ENCODE measurements at regions not wholly inside any gene's neighbourhood (a gene's known extent, or its start where the extent isn't known, plus 50 kb on each side); places are given as distances from the start of the nearest gene placed in this dataset.

DNA sequence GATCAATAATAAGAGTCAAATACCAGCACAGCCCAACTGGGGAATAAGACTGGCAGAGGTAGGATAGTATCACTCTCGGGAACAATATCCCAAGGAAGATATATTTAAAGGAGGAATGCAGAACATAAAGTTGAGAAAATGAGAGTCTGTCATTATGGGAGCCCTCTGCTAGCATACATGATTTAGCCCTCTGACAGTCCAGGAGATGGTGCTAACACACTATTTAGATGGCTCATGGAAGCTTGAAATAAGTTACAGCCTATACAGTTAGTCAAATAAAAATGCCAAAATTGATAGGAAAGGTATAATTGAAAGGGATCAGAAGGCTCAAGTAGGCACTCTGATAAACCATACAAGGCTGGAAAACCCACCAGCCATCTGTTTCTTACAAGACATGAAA, 201.0 kb upstream of the NEIL3 start:
- TF ChIP-seq, protein P1, sequence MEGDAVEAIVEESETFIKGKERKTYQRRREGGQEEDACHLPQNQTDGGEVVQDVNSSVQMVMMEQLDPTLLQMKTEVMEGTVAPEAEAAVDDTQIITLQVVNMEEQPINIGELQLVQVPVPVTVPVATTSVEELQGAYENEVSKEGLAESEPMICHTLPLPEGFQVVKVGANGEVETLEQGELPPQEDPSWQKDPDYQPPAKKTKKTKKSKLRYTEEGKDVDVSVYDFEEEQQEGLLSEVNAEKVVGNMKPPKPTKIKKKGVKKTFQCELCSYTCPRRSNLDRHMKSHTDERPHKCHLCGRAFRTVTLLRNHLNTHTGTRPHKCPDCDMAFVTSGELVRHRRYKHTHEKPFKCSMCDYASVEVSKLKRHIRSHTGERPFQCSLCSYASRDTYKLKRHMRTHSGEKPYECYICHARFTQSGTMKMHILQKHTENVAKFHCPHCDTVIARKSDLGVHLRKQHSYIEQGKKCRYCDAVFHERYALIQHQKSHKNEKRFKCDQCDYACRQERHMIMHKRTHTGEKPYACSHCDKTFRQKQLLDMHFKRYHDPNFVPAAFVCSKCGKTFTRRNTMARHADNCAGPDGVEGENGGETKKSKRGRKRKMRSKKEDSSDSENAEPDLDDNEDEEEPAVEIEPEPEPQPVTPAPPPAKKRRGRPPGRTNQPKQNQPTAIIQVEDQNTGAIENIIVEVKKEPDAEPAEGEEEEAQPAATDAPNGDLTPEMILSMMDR (IDR thresholded peaks at IDR 0.05) = no peak
- TF ChIP-seq POLR2AphosphoS5 (IDR thresholded peaks at IDR 0.05) (no peak), POLR2A (IDR thresholded peaks at IDR 0.05) (no peak)
